MCF 10A (cell line): ENCODE measurements at regions not wholly inside any gene's neighbourhood (a gene's known extent, or its start where the extent isn't known, plus 50 kb on each side); places are given as distances from the start of the nearest gene placed in this dataset.
A peak's percentile ranks its signal among the peaks of the same experiment; 100 is the strongest.

Experiments
- BruUV-seq: library from RNA; stranded (reverse); fragments of 400-500 nt; replicated peaks from 2 replicates; lab custom pipeline; 2021; lab: Mats Ljungman, UMichigan
- CTCF ChIA-PET: fragments of 300-600 bp; sonication (Branson Sonifier 250); formaldehyde crosslinking; extraction: SDS; loops from one replicate; lab custom pipeline; 2021; ENCODE audit warnings: antibody characterized with exemption, inconsistent platforms; lab: Yijun Ruan, JAX
- POLR2A ChIA-PET: fragments of 300-600, 350-650 bp; sonication (Branson Sonifier 250); formaldehyde crosslinking; extraction: SDS; loops from one replicate; lab custom pipeline; 2020; ENCODE audit warnings: antibody characterized with exemption, inconsistent platforms; lab: Yijun Ruan, JAX
- DNase-seq: peaks from one replicate; pipeline ENCODE4 v3.0.0-alpha.2; 2018; ENCODE audit not compliant: unreplicated experiment
- H3K27ac Mint-ChIP-seq: one replicate; pipeline ENCODE4 v1.8.0; 2022; ENCODE audit warnings: mild to moderate bottlenecking, low read depth, mixed read lengths; ENCODE audit not compliant: unreplicated experiment
- H3K27me3 Mint-ChIP-seq: one replicate; pipeline ENCODE4 v1.8.0; 2022; ENCODE audit warnings: mixed read lengths; ENCODE audit not compliant: insufficient read depth, unreplicated experiment
- H3K36me3 Mint-ChIP-seq: one replicate; pipeline ENCODE4 v1.8.0; 2022; ENCODE audit warnings: mild to moderate bottlenecking, moderate library complexity, mixed read lengths; ENCODE audit not compliant: insufficient read depth, unreplicated experiment
- H3K4me1 Mint-ChIP-seq: one replicate; pipeline ENCODE4 v1.8.0; 2022; ENCODE audit warnings: mixed read lengths; ENCODE audit not compliant: insufficient read depth, unreplicated experiment
- H3K4me3 Mint-ChIP-seq: one replicate; pipeline ENCODE4 v1.8.0; 2022; ENCODE audit warnings: mild to moderate bottlenecking, moderate library complexity, mixed read lengths; ENCODE audit not compliant: unreplicated experiment
- H3K9me3 Mint-ChIP-seq: one replicate; pipeline ENCODE4 v1.8.0; 2022; ENCODE audit warnings: mixed read lengths; ENCODE audit not compliant: unreplicated experiment
- CTCF ChIP-seq: fragments of 200-600 bp; IDR thresholded peaks from one replicate; pipeline ENCODE4 v1.8.0; 2022; ENCODE audit warnings: antibody characterized with exemption, mild to moderate bottlenecking; ENCODE audit not compliant: unreplicated experiment
- intact Hi-C: fragments of 100-400 bp; cut with micrococcal nuclease; formaldehyde crosslinking; loops from 2 replicates; pipeline ENCODE4 v1.14.1; 2022

DNA sequence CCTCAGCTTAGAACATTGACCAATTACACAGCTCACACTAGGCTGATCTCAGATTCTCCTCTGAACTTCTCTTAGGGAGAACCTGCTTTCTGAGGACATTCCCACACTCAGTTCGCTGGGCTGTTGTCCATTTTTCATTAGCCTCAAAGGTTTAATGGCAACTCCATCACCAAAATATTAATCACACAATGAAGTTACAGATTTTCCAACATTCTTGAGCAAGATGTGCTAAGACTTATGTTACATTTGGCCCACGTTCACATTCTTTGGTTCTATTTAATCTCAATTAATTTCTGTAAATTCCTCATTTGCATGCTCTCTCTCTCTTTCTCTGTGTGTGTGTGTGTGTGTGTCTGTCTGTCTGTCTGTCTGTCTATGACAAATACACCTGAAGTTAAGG lies 82.3 kb upstream of the EDNRA start:
- no peak overlapping the region for H3K27ac Mint-ChIP-seq
- CTCF ChIA-PET: no interaction called here
- no peaks in the 10 kb centered on the region for H3K9me3 Mint-ChIP-seq
- H3K4me1 Mint-ChIP-seq: peaks cover 5% of the 10 kb centered on the region
- intact Hi-C loops: no loop called here
- no peak for DNase-seq
- BruUV-seq: no TSS peak
- TF ChIP-seq CTCF: no peak
- POLR2A ChIA-PET: interaction anchor here (0.6 kb wide), 1 partner anchor 11 kb away, joined by 4 read pairs; no protein-coding TSS in a partner anchor
- H3K27me3 Mint-ChIP-seq: no peaks in the 10 kb centered on the region
- no peak overlapping the region for H3K4me3 Mint-ChIP-seq
- no peaks in the 10 kb centered on the region for H3K36me3 Mint-ChIP-seq

- DNase-seq: no peak
- Mint-ChIP-seq H3K27me3 (no peaks in the 10 kb centered on the region), H3K27ac (no peak overlapping the region), H3K4me1 (peaks cover 5% of the 10 kb centered on the region), H3K9me3 (peaks cover 7% of the 10 kb centered on the region), H3K4me3 (no peak overlapping the region), H3K36me3 (no peaks in the 10 kb centered on the region)
- POLR2A ChIA-PET: no interaction called here
- TF ChIP-seq CTCF: no peak
- BruUV-seq: no TSS peak
- CTCF ChIA-PET: no interaction called here
- intact Hi-C loops: no loop called here
Measured at GRCh38 chr4:147400721-147401120, 80.2 kb upstream of the EDNRA start.

- peaks cover 7% of the 10 kb centered on the region for H3K9me3 Mint-ChIP-seq
- no peak overlapping the region for H3K4me3 Mint-ChIP-seq
- H3K27me3 Mint-ChIP-seq: no peaks in the 10 kb centered on the region
- DNase-seq: no peak
- peaks cover 5% of the 10 kb centered on the region for H3K4me1 Mint-ChIP-seq
- no TSS peak for BruUV-seq
- CTCF ChIA-PET: no interaction called here
- intact Hi-C loops: no loop called here
- POLR2A ChIA-PET: no interaction called here
- H3K27ac Mint-ChIP-seq: no peak overlapping the region
- H3K36me3 Mint-ChIP-seq: no peaks in the 10 kb centered on the region
- TF ChIP-seq CTCF: no peak
Measured at GRCh38 chr4:147401221-147401620, 79.7 kb upstream of the EDNRA start.

GRCh38 chr4:147407261-147408045 lies 73.4 kb upstream of the EDNRA start:
- intact Hi-C loops: no loop called here
- no peaks in the 10 kb centered on the region for H3K27me3 Mint-ChIP-seq
- H3K27ac Mint-ChIP-seq: no peak overlapping the region
- DNase-seq: no peak
- POLR2A ChIA-PET: no interaction called here
- BruUV-seq: no TSS peak
- H3K36me3 Mint-ChIP-seq: no peaks in the 10 kb centered on the region
- peak; percentile 38 for TF ChIP-seq CTCF
- H3K9me3 Mint-ChIP-seq: peaks cover 7% of the 10 kb centered on the region
- H3K4me3 Mint-ChIP-seq: no peak overlapping the region
- peaks cover 11% of the 10 kb centered on the region for H3K4me1 Mint-ChIP-seq
- CTCF ChIA-PET: interaction anchor here (0.5 to 1.4 kb wide), 7 partner anchors 8 to 46 kb away, joined by 3 to 6 read pairs (median 3); no protein-coding TSS in a partner anchor
